Suprapubic skin (tissue), 4 donors: ENCODE measurements at regions not wholly inside any gene's neighbourhood (a gene's known extent, or its start where the extent isn't known, plus 50 kb on each side); places are given as distances from the start of the nearest gene placed in this dataset.

Source experiments
- DNase-seq, 2 donors: peaks; one replicate each; pipeline ENCODE4 v3.0.0-alpha.2; 2019; ENCODE audit warnings: low spot score in 2 of 2
- H3K27ac ChIP-seq: fragments of 200-600 bp; sonication (generic); one replicate; pipeline ENCODE4 v1.5.1; 2019
- H3K27me3 ChIP-seq: fragments of 200-600 bp; sonication (generic); one replicate; pipeline ENCODE4 v1.5.1; 2019
- H3K36me3 ChIP-seq: fragments of 200-600 bp; sonication (generic); one replicate; pipeline ENCODE4 v1.5.1; 2019
- H3K4me1 ChIP-seq: fragments of 200-600 bp; sonication (generic); one replicate; pipeline ENCODE4 v1.5.1; 2019
- H3K4me3 ChIP-seq: fragments of 200-600 bp; sonication (generic); one replicate; pipeline ENCODE4 v1.5.1; 2019; ENCODE audit warnings: mild to moderate bottlenecking
- H3K9me3 ChIP-seq: fragments of 200-600 bp; sonication (generic); one replicate; pipeline ENCODE4 v1.5.1; 2019
- CTCF ChIP-seq, 2 donors: fragments of 200-600 bp in 1 of 2; fragments of 450-650 bp in 1 of 2; sonication (generic) in 1 of 2; IDR thresholded peaks; one replicate each; pipeline ENCODE4 v1.5.1; 2016 to 2019; ENCODE audit warnings: antibody characterized with exemption in 2 of 2, mild to moderate bottlenecking in 1 of 2, moderate library complexity in 1 of 2
- EP300 ChIP-seq: sonication (generic); formaldehyde crosslinking; IDR thresholded peaks from one replicate; pipeline ENCODE4 v1.6.1; 2017; ENCODE audit warnings: antibody characterized with exemption
- POLR2A ChIP-seq, 2 donors: fragments of 450-650 bp; IDR thresholded peaks; one replicate each; pipeline ENCODE4 v1.6.1; 2017; ENCODE audit warnings: antibody characterized with exemption in 2 of 2, mild to moderate bottlenecking in 2 of 2, moderate library complexity in 2 of 2
- POLR2AphosphoS5 ChIP-seq, 3 donors: sonication (generic); formaldehyde crosslinking; IDR thresholded peaks; one replicate each; pipeline ENCODE4 v1.6.1; 2017; ENCODE audit warnings: antibody characterized with exemption in 3 of 3
- WGBS: methylation state at CpG from one replicate; pipeline ENCODE4 v1.1.5; 2018; 5-methylcytosine and 5-hydroxymethylcytosine counted together

GRCh38 chr6:71510057-71510713 is 221.6 kb downstream of the OGFRL1 start:
- Histone ChIP-seq H3K4me3 (no peak overlapping the region), H3K4me1 (no peaks in the 10 kb centered on the region), H3K27ac (no peak overlapping the region), H3K36me3 (no peaks in the 10 kb centered on the region), H3K27me3 (no peaks in the 10 kb centered on the region), H3K9me3 (no peaks in the 10 kb centered on the region)
- 67% methylated on average over 4 of the region's 5 CpGs for WGBS
- TF ChIP-seq POLR2AphosphoS5 (IDR thresholded peaks at IDR 0.05), result no peak
- peak; percentile 33 to 52 for TF ChIP-seq CTCF (IDR thresholded peaks at IDR 0.05)
- peak in 1 of 2 donors; percentile 63 for DNase-seq

- Histone ChIP-seq H3K27me3 (no peaks in the 10 kb centered on the region), H3K4me1 (no peaks in the 10 kb centered on the region), H3K4me3 (no peak overlapping the region), H3K36me3 (no peaks in the 10 kb centered on the region), H3K27ac (no peak overlapping the region), H3K9me3 (no peaks in the 10 kb centered on the region)
- DNase-seq, result no peak
- TF ChIP-seq CTCF (IDR thresholded peaks at IDR 0.05) (no peak), POLR2AphosphoS5 (IDR thresholded peaks at IDR 0.05) (no peak), POLR2A (IDR thresholded peaks at IDR 0.05) (no peak), EP300 (no peak)
These were observed 222.2 kb downstream of the OGFRL1 start for GRCh38 chr6:71510856-71511255.

- no peaks in the 10 kb centered on the region for H3K27me3 ChIP-seq
- no peaks in the 10 kb centered on the region for H3K9me3 ChIP-seq
- TF ChIP-seq EP300, result no peak
- TF ChIP-seq POLR2AphosphoS5 (IDR thresholded peaks at IDR 0.05), result no peak
- TF ChIP-seq POLR2A (IDR thresholded peaks at IDR 0.05), result no peak
- no peak for TF ChIP-seq CTCF (IDR thresholded peaks at IDR 0.05)
- H3K4me3 ChIP-seq, result no peak overlapping the region
- H3K4me1 ChIP-seq, result no peaks in the 10 kb centered on the region
- 64% methylated on average over 3 of the region's 3 CpGs for WGBS
- no peaks in the 10 kb centered on the region for H3K36me3 ChIP-seq
- no peak overlapping the region for H3K27ac ChIP-seq
- no peak for DNase-seq
These were observed 223.6 kb downstream of the OGFRL1 start for GRCh38 chr6:71512256-71512655.

- H3K9me3 ChIP-seq, result no peaks in the 10 kb centered on the region
- no peaks in the 10 kb centered on the region for H3K27me3 ChIP-seq
- H3K4me3 ChIP-seq, result no peak overlapping the region
- TF ChIP-seq EP300 (no peak), CTCF (IDR thresholded peaks at IDR 0.05) (no peak), POLR2A (IDR thresholded peaks at IDR 0.05) (no peak), POLR2AphosphoS5 (IDR thresholded peaks at IDR 0.05) (no peak)
- H3K36me3 ChIP-seq, result no peaks in the 10 kb centered on the region
- WGBS, result 68% methylated on average over 3 of the region's 3 CpGs
- DNase-seq, result no peak
- H3K27ac ChIP-seq, result no peak overlapping the region
- no peaks in the 10 kb centered on the region for H3K4me1 ChIP-seq
These were observed 224.4 kb downstream of the OGFRL1 start for GRCh38 chr6:71513036-71513435.

GRCh38 chr6:71523548-71523947 is 234.9 kb downstream of the OGFRL1 start:
- H3K4me3 ChIP-seq, result no peak overlapping the region
- DNase-seq, result no peak
- no peak for TF ChIP-seq CTCF (IDR thresholded peaks at IDR 0.05)
- TF ChIP-seq POLR2AphosphoS5 (IDR thresholded peaks at IDR 0.05), result no peak
- no peak for TF ChIP-seq POLR2A (IDR thresholded peaks at IDR 0.05)
- TF ChIP-seq EP300, result no peak
- WGBS, result 83% methylated on average over 3 of the region's 3 CpGs
- no peaks in the 10 kb centered on the region for H3K4me1 ChIP-seq
- no peaks in the 10 kb centered on the region for H3K27me3 ChIP-seq
- no peaks in the 10 kb centered on the region for H3K9me3 ChIP-seq
- no peaks in the 10 kb centered on the region for H3K36me3 ChIP-seq
- H3K27ac ChIP-seq, result no peak overlapping the region
